ENCODE measurements at regions not wholly inside any gene's neighbourhood (a gene's known extent, or its start where the extent isn't known, plus 50 kb on each side); places are given as distances from the start of the nearest gene placed in this dataset.

- Histone ChIP-seq H3K9me3 (ENCODE audit: control insufficient read depth in 1 of 2, insufficient read depth in 1 of 2, low read length in 2 of 2) (no peaks in the 10 kb centered on the region), H3K27ac (ENCODE audit: low read depth in 1 of 2, low read length in 2 of 2) (no peak overlapping the region), H3K36me3 (ENCODE audit: insufficient read depth, low read length) (no peaks in the 10 kb centered on the region), H3K4me3 (ENCODE audit: low read length) (no peak overlapping the region), H3K27me3 (ENCODE audit: control insufficient read depth in 1 of 2, insufficient read depth in 2 of 2, low read length in 2 of 2) (no peaks in the 10 kb centered on the region), H3K4me1 (ENCODE audit: insufficient read depth, low read length) (peaks cover 8% of the 10 kb centered on the region)
- no peak for ATAC-seq (ENCODE audit: poor library complexity)
- ChIA-PET POLR2A (interaction anchor here (1.0 kb wide), 1 partner anchor 181 kb away, joined by 3 read pairs; no protein-coding TSS in a partner anchor), CTCF (interaction anchor here (0.9 kb wide), 1 partner anchor 41 kb away, joined by 3 read pairs; no protein-coding TSS in a partner anchor)
- no peak for TF ChIP-seq CTCF (IDR thresholded peaks at IDR 0.05)
- no peaks in the 10 kb centered on the region for H3K27me3 Mint-ChIP-seq
- peaks cover 19% of the 10 kb centered on the region for H3K4me1 Mint-ChIP-seq (ENCODE audit: low read depth)
- no peaks in the 10 kb centered on the region for H3K36me3 Mint-ChIP-seq (ENCODE audit: low read depth)
- H3K9me3 Mint-ChIP-seq, result no peaks in the 10 kb centered on the region
- no peak overlapping the region for H3K4me3 Mint-ChIP-seq
- no peak for DNase-seq
- intact Hi-C loops (cut with DNase I, micrococcal nuclease), result no loop called here
- H3K27ac Mint-ChIP-seq, result no peak overlapping the region
Observed at GRCh38 chr5:56311306-56311905, 78.3 kb upstream of the ANKRD55 start.

DNA sequence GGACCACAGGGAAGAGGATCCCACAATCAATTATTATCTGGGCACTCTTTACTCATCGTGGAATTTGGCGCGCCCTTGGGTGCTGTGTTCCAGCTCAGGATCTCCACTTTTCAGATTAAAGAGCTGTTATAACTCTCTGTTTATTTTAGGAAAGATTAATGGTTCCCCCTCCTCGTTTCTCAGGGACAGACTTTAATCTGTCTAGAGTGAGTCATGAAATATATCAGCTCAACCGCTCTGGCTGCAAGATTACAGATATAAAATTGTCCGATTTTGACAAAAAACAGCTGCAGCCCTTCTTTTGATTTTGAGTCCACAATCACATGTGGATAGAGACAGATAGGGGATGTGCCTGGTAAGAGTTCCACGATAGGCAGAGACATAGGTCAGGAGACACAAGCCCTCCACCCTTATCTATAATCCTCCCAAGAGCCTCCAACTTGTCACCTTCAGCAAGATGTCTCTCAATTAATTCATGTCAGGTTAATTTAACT lies 77.6 kb upstream of the ANKRD55 start:
- Histone ChIP-seq H3K4me3 (ENCODE audit: low read length) (no peak overlapping the region), H3K4me1 (ENCODE audit: insufficient read depth, low read length) (peaks cover 4% of the 10 kb centered on the region), H3K27me3 (ENCODE audit: control insufficient read depth in 1 of 2, insufficient read depth in 2 of 2, low read length in 2 of 2) (no peaks in the 10 kb centered on the region), H3K9me3 (ENCODE audit: control insufficient read depth in 1 of 2, insufficient read depth in 1 of 2, low read length in 2 of 2) (no peaks in the 10 kb centered on the region), H3K36me3 (ENCODE audit: insufficient read depth, low read length) (no peaks in the 10 kb centered on the region), H3K27ac (ENCODE audit: low read depth in 1 of 2, low read length in 2 of 2) (no peak overlapping the region)
- Mint-ChIP-seq H3K4me1 (ENCODE audit: low read depth) (peaks cover 13% of the 10 kb centered on the region), H3K27ac (no peak overlapping the region), H3K27me3 (no peaks in the 10 kb centered on the region), H3K4me3 (no peak overlapping the region), H3K36me3 (ENCODE audit: low read depth) (no peaks in the 10 kb centered on the region), H3K9me3 (no peaks in the 10 kb centered on the region)
- DNase-seq (no peak), ATAC-seq (ENCODE audit: poor library complexity) (no peak)
- intact Hi-C loops (cut with DNase I, micrococcal nuclease), result no loop called here
- CTCF ChIA-PET, result interaction anchor here (0.9 to 1.2 kb wide), 2 partner anchors 40 to 528 kb away, joined by 3 read pairs; no protein-coding TSS in a partner anchor
- no peak for TF ChIP-seq CTCF (IDR thresholded peaks at IDR 0.05)
- POLR2A ChIA-PET, result interaction anchor here (0.7 to 1.0 kb wide), 2 partner anchors 181 to 337 kb away, joined by 3 read pairs; no protein-coding TSS in a partner anchor

GRCh38 chr5:56309262-56309826 lies 76.2 kb upstream of the ANKRD55 start:
- ATAC-seq (ENCODE audit: poor library complexity), result no peak
- TF ChIP-seq CTCF (IDR thresholded peaks at IDR 0.05), result no peak
- no peak overlapping the region for H3K4me3 Mint-ChIP-seq
- H3K9me3 Mint-ChIP-seq, result no peaks in the 10 kb centered on the region
- H3K4me3 ChIP-seq (ENCODE audit: low read length), result no peak overlapping the region
- ChIA-PET CTCF (no interaction called here), POLR2A (no interaction called here)
- no peaks in the 10 kb centered on the region for H3K4me1 ChIP-seq (ENCODE audit: insufficient read depth, low read length)
- H3K36me3 Mint-ChIP-seq (ENCODE audit: low read depth), result no peaks in the 10 kb centered on the region
- no peak overlapping the region for H3K27ac ChIP-seq (ENCODE audit: low read depth in 1 of 2, low read length in 2 of 2)
- intact Hi-C loops (cut with DNase I, micrococcal nuclease), result no loop called here
- no peak overlapping the region for H3K27ac Mint-ChIP-seq
- H3K36me3 ChIP-seq (ENCODE audit: insufficient read depth, low read length), result no peaks in the 10 kb centered on the region
- peaks cover 6% of the 10 kb centered on the region for H3K4me1 Mint-ChIP-seq (ENCODE audit: low read depth)
- no peaks in the 10 kb centered on the region for H3K27me3 Mint-ChIP-seq
- no peaks in the 10 kb centered on the region for H3K9me3 ChIP-seq (ENCODE audit: control insufficient read depth in 1 of 2, insufficient read depth in 1 of 2, low read length in 2 of 2)
- DNase-seq, result no peak
- H3K27me3 ChIP-seq (ENCODE audit: control insufficient read depth in 1 of 2, insufficient read depth in 2 of 2, low read length in 2 of 2), result no peaks in the 10 kb centered on the region

Data from CD4-positive, alpha-beta T cell (primary cell).